Esophagus muscularis mucosa (tissue), 3 donors: ENCODE measurements at regions not wholly inside any gene's neighbourhood (a gene's known extent, or its start where the extent isn't known, plus 50 kb on each side); places are given as distances from the start of the nearest gene placed in this dataset.
"Not testable (repeated sequence)": the region's sequence is repeated elsewhere in the genome, so short reads cannot be mapped to it uniquely, and the experiment has no call there.

ENCODE experiments used
- POLR2A ChIP-seq: fragments of 450-650 bp; IDR thresholded peaks from one replicate; pipeline ENCODE4 v1.6.1; 2017; ENCODE audit warnings: antibody characterized with exemption, moderate library complexity, mild to moderate bottlenecking, low read depth
- TF ChIP-seq, protein P1 (sequence below), 3 experiments: fragments of 200-600 bp in 2 of 3; fragments of 450-650 bp in 1 of 3; sonication (generic) in 2 of 3; IDR thresholded peaks; one replicate each; pipeline ENCODE4 v1.5.1; 2017 to 2019; ENCODE audit warnings: antibody characterized with exemption in 3 of 3, mild to moderate bottlenecking in 2 of 3, moderate library complexity in 1 of 3

DNA sequence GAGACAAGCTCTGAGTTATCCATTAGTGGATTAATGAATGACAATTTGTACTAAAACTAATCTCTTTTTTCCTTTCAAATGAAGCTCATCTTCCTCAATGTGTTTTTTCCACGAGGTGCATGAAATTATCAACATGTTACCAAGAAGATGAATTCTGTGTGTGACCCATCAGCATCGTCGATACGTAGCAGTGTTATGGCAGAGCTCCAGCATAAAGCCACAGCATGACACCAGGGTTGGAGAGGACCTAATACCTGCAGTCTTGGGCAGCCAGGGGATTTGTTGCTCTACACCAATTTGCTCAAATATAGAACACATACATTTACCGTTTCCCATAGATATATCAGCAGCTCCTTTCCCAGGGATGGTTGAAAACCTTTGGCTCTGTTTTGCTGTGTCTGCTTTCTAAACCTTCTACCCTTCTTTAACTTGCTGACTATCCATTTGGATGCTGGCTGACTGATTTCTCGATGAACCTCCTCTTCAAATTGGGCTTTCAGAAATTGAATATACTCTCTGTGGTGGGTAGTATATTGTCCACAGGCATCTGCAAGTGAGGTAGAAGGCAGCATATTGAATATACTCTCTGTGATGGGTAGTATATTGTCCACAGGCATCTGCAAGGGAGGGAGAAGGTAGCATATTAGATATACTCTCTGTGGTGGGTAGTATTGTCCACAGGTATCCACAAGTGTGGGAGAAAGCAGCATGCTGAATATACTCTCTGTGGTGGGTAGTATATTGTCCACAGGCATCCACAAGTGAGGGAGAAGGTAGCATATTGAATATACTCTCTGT is 787.4 kb upstream of the TPTE start:
- not testable (repeated sequence) for TF ChIP-seq POLR2A
- TF ChIP-seq, protein P1, sequence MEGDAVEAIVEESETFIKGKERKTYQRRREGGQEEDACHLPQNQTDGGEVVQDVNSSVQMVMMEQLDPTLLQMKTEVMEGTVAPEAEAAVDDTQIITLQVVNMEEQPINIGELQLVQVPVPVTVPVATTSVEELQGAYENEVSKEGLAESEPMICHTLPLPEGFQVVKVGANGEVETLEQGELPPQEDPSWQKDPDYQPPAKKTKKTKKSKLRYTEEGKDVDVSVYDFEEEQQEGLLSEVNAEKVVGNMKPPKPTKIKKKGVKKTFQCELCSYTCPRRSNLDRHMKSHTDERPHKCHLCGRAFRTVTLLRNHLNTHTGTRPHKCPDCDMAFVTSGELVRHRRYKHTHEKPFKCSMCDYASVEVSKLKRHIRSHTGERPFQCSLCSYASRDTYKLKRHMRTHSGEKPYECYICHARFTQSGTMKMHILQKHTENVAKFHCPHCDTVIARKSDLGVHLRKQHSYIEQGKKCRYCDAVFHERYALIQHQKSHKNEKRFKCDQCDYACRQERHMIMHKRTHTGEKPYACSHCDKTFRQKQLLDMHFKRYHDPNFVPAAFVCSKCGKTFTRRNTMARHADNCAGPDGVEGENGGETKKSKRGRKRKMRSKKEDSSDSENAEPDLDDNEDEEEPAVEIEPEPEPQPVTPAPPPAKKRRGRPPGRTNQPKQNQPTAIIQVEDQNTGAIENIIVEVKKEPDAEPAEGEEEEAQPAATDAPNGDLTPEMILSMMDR (IDR thresholded peaks at IDR 0.05), result not testable (repeated sequence)
